Psoas muscle (tissue), 7 donors: ENCODE measurements at regions not wholly inside any gene's neighbourhood (a gene's known extent, or its start where the extent isn't known, plus 50 kb on each side); places are given as distances from the start of the nearest gene placed in this dataset.

Source experiments
- ATAC-seq, 4 donors: fragments of 200-7000 bp; cut with Tn5 transposase; one replicate each; pipeline ENCODE4 v1.9.1; 2020; ENCODE audit warnings: moderate library complexity in 3 of 4, mild to moderate bottlenecking in 2 of 4
- DNase-seq, 2 donors: peaks; one replicate each; pipeline ENCODE4 v3.0.0-alpha.2; 2020
- H3K27ac ChIP-seq: fragments of 200-600 bp; one replicate; pipeline ENCODE4 v1.8.0; 2022
- H3K27me3 ChIP-seq, 3 donors: fragments of 200-600 bp in 1 of 3; one replicate each; pipeline versions ENCODE4 v1.6.1 to v1.8.0; 2013 to 2022; ENCODE audit warnings: low read length in 2 of 3, mild to moderate bottlenecking in 2 of 3, moderate library complexity in 1 of 3; ENCODE audit not compliant: insufficient read depth in 3 of 3
- H3K36me3 ChIP-seq, 2 donors: fragments of 200-600 bp in 1 of 2; one replicate each; pipeline versions ENCODE4 v1.6.1 to v1.8.0; 2013 to 2022; ENCODE audit warnings: low read depth in 1 of 2, mild to moderate bottlenecking in 1 of 2, moderate library complexity in 1 of 2; ENCODE audit not compliant: insufficient read depth in 1 of 2
- H3K4me1 ChIP-seq: fragments of 200-600 bp; one replicate; pipeline ENCODE4 v1.8.0; 2022
- H3K4me3 ChIP-seq: fragments of 200-600 bp; one replicate; pipeline ENCODE4 v1.8.0; 2022; ENCODE audit warnings: mild to moderate bottlenecking
- H3K9me3 ChIP-seq: fragments of 200-600 bp; one replicate; pipeline ENCODE4 v1.8.0; 2022
- CTCF ChIP-seq: fragments of 200-600 bp; IDR thresholded peaks from one replicate; pipeline ENCODE4 v1.8.0; 2022; ENCODE audit warnings: antibody characterized with exemption
- WGBS, 3 donors: extraction: QIAGEN DNeasy Blood & Tissue Kit; methylation state at CpG; one replicate each; pipeline versions ENCODE4 v1.1.6 to v1.1.7; 2013; 5-methylcytosine and 5-hydroxymethylcytosine counted together
- intact Hi-C, 2 donors: fragments of 100-400 bp; cut with DNase I; formaldehyde crosslinking; loops; one replicate each; pipeline versions ENCODE4 v1.11.0 to v1.14.2; 2022
- donor health status: healthy with polysubstance abuse.
- donor health status: DM: no; HTN: no; CAD: no; lungs with moderate emphysema.
- donor health status: Bipolar disorder and iron deficiency.
- donor health status: healthy.
- donor health status: DM: yes; HTN: yes; CAD: no.
- donor health status: DM: no; HTN: no; CAD: no.
- donor health status: DM: yes; HTN: yes; CAD: no.

DNA sequence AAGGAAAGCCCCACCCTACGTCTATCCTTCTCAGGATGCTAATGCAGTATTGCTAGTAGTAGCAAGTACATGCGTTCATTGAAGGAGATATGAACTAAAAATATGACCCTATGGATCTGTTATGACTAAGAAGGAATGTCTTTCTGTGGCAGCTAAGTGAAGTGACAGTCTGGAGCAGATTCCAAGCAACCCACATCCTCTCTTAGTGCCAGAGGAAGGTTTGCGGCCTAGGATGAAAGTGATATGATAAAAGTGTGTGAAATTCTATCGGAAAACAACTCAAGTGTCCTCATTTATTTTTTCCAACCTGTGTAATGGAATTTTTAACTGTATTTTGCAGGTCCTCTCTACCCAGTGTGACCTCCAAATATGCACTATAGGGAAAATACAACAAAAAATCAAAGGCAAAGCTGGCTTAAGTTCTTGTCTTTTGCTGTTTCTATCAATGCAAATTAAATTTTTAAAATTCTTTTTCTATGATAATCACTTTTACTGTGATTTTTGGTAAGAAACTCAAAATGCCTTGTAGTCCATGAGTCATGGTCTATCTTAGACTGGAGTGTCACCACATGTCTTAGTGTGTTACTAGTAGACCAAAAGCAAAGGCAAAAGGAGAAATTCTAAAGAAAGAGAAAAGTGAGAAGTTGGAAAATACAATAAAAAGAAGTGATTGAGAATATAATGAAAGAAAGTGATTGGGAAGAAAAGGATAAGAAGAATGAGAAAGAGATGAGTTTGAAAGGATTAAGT lies 161.2 kb upstream of the TMCO5A start:
- H3K4me3 ChIP-seq, result no peak overlapping the region
- no peaks in the 10 kb centered on the region for H3K27me3 ChIP-seq
- no peak for TF ChIP-seq CTCF
- intact Hi-C loops, result no loop called here
- H3K36me3 ChIP-seq, result no peaks in the 10 kb centered on the region
- H3K27ac ChIP-seq, result no peak overlapping the region
- 87 to 92% (median 92%) methylated on average over 4 of the region's 4 CpGs for WGBS, 3 donors
- DNase-seq, result no peak
- H3K4me1 ChIP-seq, result no peaks in the 10 kb centered on the region
- no peaks in the 10 kb centered on the region for H3K9me3 ChIP-seq
- no peak for ATAC-seq

DNA sequence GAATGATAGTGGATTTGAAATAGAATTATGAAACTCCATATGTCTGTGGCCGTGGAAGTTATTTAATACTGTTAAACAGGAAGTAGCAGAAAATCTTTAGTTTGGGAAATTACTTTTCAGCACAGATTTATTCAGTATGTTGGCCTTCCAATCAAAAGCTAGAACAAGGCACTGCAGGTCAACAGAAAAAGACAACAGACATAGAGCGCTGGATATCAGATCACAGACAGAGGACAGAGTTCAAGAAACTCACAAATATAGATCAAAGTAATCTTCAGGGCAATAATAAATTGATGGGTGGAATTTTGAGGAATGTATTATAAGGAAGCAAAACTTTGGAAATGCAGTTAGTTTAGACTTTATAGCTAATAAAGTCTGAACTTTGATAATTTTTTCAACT lies 159.5 kb upstream of the TMCO5A start:
- Histone ChIP-seq H3K4me3 (no peak overlapping the region), H3K4me1 (no peaks in the 10 kb centered on the region), H3K27me3 (no peaks in the 10 kb centered on the region), H3K9me3 (no peaks in the 10 kb centered on the region), H3K27ac (no peak overlapping the region), H3K36me3 (no peaks in the 10 kb centered on the region)
- ATAC-seq (no peak), DNase-seq (no peak)
- TF ChIP-seq CTCF, result no peak
- intact Hi-C loops, result no loop called here
- 65 to 68% (median 65%) methylated on average over 2 of the region's 2 CpGs for WGBS, 3 donors

DNA sequence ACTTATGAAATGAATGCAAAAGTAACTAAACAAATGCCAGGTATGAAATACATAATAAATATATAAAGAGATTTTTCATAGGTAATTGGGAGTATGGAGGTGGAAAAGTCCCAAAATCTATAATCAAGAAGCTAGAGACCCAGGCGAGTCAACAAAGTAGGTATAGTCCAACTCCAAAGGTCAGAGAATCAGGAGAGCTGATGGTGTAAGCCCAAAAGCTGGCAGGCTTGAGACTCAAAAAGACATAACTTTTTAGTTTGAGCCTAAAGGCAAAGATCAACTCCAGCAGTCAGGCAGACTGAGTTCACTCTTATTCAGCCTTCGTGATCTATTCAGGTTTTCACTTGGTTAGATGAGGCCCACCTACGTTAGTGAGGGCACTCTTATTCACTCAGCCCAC lies 157.4 kb upstream of the TMCO5A start:
- no peaks in the 10 kb centered on the region for H3K9me3 ChIP-seq
- no peak for TF ChIP-seq CTCF
- DNase-seq, result no peak
- ATAC-seq, result no peak
- no peak overlapping the region for H3K4me3 ChIP-seq
- no peak overlapping the region for H3K27ac ChIP-seq
- no peaks in the 10 kb centered on the region for H3K36me3 ChIP-seq
- intact Hi-C loops, result no loop called here
- no peaks in the 10 kb centered on the region for H3K4me1 ChIP-seq
- no peaks in the 10 kb centered on the region for H3K27me3 ChIP-seq
- WGBS, 3 donors, result 82 to 88% (median 88%) methylated on average over 3 of the region's 3 CpGs

GRCh38 chr15:37783290-37783689 lies 151.2 kb upstream of the TMCO5A start:
- H3K4me1 ChIP-seq, result no peaks in the 10 kb centered on the region
- intact Hi-C loops, result no loop called here
- H3K36me3 ChIP-seq, result no peaks in the 10 kb centered on the region
- H3K27ac ChIP-seq, result no peak overlapping the region
- no peak overlapping the region for H3K4me3 ChIP-seq
- ATAC-seq (no peak), DNase-seq (no peak)
- no peaks in the 10 kb centered on the region for H3K9me3 ChIP-seq
- TF ChIP-seq CTCF, result no peak
- 62 to 68% (median 67%) methylated on average over 2 of the region's 2 CpGs for WGBS, 3 donors
- no peaks in the 10 kb centered on the region for H3K27me3 ChIP-seq

- no peak overlapping the region for H3K4me3 ChIP-seq
- intact Hi-C loops, result no loop called here
- H3K4me1 ChIP-seq, result no peaks in the 10 kb centered on the region
- peaks cover 0 to 2% (median 0%) of the 10 kb centered on the region in 3 donors for H3K27me3 ChIP-seq
- H3K36me3 ChIP-seq, result no peaks in the 10 kb centered on the region
- no peak for TF ChIP-seq CTCF
- H3K27ac ChIP-seq, result no peak overlapping the region
- no peak for ATAC-seq
- H3K9me3 ChIP-seq, result no peaks in the 10 kb centered on the region
- 72 to 82% (median 73%) methylated on average over 2 of the region's 2 CpGs for WGBS, 3 donors
- no peak for DNase-seq
Observed at GRCh38 chr15:37788330-37788729, 146.1 kb upstream of the TMCO5A start.
